HG03457 (cell line): ENCODE measurements at regions not wholly inside any gene's neighbourhood (a gene's known extent, or its start where the extent isn't known, plus 50 kb on each side); places are given as distances from the start of the nearest gene placed in this dataset.

Experiments used
- ATAC-seq: cut with Tn5 transposase; IDR thresholded peaks from one replicate; pipeline ENCODE4 v1.9.1; 2021; ENCODE audit warnings: moderate number of reproducible peaks; ENCODE audit not compliant: unreplicated experiment

GRCh38 chr6:24051942-24052589 is 73.9 kb upstream of the NRSN1 start:
- no peak for ATAC-seq

- no peak for ATAC-seq
Observed at GRCh38 chr6:24052590-24052961, 73.4 kb upstream of the NRSN1 start.

GRCh38 chr6:24053057-24053456 is 73.0 kb upstream of the NRSN1 start:
- no peak for ATAC-seq

GRCh38 chr6:24054388-24054787 is 71.6 kb upstream of the NRSN1 start:
- no peak for ATAC-seq

- ATAC-seq, result no peak
Observed at GRCh38 chr6:24056567-24056966, 69.4 kb upstream of the NRSN1 start.

- ATAC-seq, result no peak
Observed at GRCh38 chr6:24057030-24057429, 69.0 kb upstream of the NRSN1 start.

GRCh38 chr6:24060982-24061754 is 64.8 kb upstream of the NRSN1 start:
- ATAC-seq, result peak; percentile 98

GRCh38 chr6:24064106-24064505 is 61.9 kb upstream of the NRSN1 start:
- no peak for ATAC-seq

- no peak for ATAC-seq
Observed at GRCh38 chr6:24064832-24065231, 61.2 kb upstream of the NRSN1 start.

GRCh38 chr6:24069526-24069925 is 56.5 kb upstream of the NRSN1 start:
- ATAC-seq, result no peak

- ATAC-seq, result no peak
Observed at GRCh38 chr6:24072038-24072746, 53.8 kb upstream of the NRSN1 start.

- ATAC-seq, result no peak
Observed at GRCh38 chr6:24076011-24076410, 50.0 kb upstream of the NRSN1 start.
